Medulla oblongata (tissue), 1 donor: ENCODE measurements at regions not wholly inside any gene's neighbourhood (a gene's known extent, or its start where the extent isn't known, plus 50 kb on each side); places are given as distances from the start of the nearest gene placed in this dataset.

Experiments
- DNase-seq: peaks from one replicate; pipeline ENCODE4 v3.0.0-alpha.2; 2015; ENCODE audit errors: extremely low spot score

DNA sequence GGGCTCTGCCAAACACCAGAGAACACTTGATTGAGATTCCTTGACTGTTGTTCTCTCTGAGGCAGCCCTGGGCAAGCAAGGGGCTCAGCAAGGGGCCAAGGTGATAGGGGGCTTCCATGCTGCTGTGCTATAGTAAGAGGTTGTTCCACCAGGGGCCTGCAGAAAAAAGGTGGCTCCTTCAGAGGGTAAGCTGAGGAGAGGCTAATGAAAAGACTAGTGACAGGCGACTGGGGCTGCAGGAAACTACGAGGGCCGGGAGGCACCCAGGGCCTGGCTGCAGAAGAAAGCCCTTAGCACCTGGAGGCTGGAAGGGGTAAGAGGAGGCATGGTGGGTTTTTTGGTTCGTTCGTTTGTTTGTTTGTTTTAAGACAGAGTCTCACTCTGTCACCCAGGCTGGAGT lies 88.0 kb upstream of the CTNNA1 start:
- DNase-seq: no peak

DNA sequence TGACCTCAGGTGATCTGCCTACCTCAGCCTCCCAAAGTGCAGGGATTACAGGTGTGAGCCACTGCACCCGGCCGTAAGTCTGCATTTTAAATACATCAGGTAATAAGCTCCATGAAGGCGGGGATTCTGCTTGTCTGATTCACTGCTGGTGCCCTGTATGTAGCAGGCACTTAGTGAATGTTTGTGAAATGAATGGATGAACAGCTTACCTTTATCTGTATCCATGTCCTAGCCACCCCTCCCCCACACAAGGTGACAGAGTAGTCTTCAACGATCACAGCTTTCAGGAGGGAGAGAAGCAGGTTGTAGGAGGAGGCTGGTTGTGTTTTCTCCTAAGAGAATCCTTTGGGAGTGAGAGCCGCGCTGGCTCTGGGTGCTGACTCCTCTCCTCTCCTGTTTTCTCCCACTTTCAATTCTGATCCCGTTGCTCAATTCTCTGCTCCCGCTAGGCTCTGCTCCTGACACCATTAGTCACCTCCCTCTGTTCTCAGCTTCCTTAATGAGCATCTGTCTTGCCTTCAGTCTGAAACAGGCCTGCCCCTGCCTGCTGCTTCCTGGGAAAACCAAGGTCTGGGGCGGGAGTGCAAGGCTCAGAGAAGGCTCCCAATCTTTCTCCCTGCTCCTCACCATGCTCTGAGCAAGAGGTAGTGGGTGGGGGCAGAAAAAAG lies 88.8 kb upstream of the CTNNA1 start:
- DNase-seq: no peak

DNA sequence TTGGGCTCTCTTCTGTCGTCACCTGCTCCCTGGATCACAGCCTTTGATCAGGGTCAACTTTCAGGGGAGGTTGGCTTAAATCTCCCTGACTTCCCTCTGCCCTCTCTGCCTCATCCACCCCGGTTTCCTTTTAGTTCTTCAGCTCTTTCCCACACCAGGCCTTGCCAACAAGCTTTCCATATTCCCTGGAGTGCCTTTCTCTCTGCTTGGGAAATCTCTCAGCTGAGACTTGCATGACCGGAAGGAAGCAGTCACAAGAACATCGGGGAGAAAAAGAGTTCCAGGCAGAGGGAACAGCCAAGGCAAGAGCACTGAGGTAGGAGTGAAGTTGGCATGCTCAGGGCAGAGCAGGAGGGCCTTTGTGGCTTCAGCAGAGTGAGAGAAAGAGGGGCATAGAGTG lies 88.4 kb upstream of the HSPA9 start:
- no peak for DNase-seq

DNA sequence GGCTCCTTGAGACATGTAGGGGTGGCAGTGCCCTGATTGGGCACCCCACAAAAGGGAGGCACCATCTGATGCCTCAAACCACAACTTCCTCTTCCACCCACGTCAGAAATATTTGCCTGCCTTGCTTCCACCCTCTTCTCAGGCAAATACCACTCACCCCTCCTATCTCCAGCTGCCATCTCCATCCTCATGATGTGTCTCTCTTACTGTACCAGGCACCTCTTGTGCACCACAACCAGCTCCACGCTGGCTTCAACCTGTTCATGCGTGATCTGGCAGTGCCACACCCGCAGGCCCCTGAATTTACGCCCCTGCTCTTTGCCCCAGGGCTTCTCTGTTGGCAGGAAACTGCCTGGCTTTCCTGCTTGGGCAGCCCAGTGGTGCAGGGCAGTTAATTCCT lies 87.8 kb upstream of the HSPA9 start:
- no peak for DNase-seq

DNA sequence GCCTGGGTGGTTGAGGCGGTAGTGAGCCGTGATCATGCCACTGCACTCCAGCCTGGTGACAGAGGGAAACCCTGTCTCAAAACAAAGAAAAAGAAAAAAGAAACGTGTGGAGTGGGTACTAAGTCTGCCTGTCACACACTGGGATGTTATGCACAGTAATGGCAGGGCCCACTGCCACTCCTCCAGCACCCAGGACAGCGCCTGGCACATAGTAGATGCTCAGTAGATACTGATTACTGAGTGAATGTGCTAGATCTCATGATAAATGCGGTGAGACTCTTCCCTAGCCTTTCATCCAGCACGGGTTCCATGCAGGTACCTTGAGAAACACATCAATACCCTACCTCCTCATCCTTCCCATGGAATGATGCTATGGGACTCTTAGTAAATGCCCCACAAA lies 87.4 kb upstream of the HSPA9 start:
- no peak for DNase-seq

DNA sequence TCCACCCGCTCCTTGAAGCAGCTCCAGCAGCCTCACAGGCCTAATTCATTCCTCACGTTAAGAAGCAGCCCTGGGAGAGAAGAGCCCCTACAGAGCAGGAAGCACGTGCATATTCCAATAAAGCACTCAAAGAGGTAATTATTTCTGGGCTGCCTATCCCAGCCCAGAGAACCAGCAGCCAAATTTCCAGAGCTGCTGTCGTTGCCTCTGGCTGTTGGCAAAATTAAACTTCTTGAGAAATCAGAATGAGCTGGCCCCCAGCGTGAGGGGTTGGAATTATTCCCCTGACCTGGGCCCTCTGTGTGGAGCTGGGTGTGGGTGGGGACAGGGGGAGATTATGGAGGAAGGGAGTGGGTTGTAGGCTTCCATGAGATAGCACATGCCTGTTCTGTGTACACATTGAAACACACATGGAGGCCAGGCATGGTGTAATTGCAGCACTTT lies 86.8 kb upstream of the HSPA9 start:
- DNase-seq: no peak

DNA sequence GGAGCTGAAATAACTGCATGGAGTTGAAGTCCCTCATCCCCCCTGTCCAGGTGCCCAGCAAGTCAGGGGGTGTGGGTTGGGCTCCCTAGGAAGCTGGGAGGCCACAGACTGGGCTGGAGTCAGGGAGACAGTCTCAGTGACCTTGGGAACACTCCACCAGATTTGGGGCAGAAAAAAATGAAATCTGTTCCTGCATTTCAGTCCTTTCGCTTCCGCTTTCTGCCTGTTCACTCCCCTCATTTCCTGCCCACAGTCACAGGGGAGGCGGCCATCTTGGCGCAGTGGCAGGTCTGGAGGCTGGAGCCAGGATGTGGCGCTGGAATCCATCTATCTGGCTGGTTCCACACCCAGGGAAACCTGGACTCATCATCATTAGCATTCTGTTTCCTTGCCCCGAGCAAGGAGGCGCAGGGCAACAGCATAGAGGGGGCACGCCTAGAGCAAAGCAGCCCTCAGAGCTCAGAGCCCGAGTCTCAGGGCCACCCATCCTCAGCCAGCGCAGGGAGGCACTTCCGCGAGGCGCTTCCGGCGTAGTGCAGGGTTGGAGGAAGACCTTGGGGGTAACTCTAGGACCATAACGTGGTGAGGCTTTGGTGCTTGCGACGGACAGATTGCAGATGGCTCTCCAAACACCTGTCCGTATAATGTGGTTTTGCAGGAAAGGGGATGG lies 86.2 kb upstream of the HSPA9 start:
- DNase-seq: no peak

DNA sequence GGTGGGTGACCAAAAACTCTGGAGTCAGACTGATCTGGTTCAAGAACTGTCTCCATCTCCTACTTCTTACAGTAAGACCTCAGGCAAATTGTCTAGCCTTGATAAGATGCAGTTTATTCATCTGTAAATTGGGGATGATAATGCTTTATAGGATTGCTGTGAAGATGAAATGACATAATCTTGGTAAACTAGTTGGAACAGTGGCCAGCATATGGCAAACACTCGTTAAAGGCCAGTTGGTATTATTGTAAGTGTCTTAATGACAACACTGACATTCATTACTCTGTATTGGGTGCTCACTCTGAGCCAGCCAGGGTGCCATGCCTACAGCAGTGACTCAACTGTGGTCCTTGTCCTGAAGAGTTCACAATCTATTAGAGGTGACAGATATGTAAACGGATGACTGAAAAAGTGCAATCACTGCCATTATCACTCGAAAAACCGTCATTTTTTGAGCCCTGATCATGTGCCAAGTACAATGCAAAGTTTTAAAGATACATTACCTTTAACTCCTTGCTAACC lies 84.9 kb upstream of the HSPA9 start:
- DNase-seq: no peak

DNA sequence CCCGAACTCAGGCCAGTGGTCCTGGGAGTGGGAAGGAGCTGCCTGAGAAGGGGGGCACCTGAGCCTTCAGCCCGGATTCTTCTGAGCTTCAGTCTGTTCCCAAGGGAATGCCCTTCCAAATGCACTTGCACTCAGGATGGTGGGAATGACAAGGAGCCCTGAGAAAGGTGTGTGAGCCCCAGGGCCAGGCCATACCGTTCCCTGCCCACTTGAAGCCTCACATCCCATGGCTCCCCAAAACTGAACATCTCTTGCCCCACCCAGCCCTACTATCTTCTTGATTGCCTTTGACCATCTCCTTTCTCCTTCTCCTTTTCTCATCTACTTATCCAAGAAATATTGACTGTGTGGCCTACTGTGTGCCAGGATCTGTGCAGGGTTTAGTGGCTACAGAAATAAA lies 84.4 kb upstream of the HSPA9 start:
- no peak for DNase-seq

DNA sequence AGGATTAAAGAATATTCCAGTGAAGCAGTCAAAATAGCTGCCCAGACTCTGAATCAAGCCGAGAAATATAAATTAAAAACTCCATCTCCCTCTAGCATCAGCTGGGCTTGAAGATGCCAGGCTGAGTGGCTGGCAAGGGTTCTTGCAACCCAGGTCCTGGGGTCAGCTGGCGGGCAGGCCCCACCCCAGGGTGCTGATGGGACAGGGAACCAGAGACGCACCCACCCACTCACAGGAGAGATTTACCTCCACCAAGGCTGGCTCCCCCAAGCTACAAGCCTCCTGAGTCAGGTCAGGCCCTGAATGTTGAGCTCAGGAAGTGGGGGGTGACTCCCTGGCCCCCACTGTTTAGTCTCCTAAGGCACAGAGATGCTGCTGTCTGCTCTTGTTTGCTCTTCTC lies 83.9 kb upstream of the HSPA9 start:
- no peak for DNase-seq

DNA sequence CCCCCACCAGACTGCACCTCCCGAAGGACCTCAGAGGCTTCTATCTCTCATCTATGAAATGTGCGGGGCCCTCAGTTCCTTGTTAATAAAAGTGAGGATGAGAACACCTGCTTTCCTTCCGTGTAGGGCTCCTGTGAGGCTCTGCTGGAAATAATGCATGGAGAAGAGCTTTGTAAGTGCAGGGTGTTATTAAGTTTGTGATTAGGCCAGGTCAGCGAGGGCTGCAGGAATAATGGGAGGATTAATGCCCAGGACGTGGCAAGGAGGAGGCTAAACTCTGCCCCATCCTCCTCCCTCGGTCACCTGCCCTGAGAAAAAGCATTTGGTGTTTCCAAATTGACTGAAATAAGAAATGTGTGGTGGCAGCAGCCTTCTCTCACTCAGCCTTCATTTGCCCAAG lies 83.5 kb upstream of the HSPA9 start:
- DNase-seq: no peak

DNA sequence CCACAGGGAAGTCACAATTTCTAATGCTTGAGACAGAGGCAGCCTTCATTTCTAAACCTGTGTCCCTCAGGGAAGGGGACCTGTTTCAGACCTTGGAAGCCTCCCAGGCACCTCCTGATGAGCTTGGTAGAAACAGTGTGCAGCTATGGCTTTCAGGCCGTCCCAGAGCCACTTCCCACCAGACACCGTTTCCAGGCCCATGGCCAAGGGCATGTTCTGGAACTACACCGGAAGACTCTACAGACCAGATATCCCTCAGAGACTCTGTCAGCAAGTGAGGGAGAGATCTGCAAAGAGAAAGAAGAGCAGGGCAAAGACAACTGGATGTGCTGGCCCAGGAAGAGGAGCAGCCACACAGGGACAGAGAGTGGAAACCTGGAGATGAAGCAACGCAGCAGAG lies 82.2 kb upstream of the HSPA9 start:
- DNase-seq: no peak

DNA sequence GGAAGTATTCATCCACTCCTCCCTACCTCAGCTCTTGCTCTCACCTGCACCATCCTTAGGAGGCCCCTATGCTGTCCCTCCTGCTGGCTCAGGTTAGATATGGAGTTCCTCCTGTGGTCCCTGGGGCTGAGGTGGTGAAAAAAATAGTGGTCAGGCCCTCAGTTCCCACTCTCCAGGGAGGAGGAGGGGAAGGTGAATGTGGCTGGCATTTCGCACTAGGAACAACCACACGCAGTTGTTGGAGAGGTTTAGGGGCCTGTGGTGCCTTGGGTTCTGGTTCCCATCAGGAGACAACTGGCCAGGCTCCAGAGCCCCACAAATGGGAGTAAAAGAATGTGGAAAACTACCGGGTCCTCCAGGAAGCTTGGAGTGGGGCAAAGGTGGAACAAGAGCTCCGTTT lies 81.7 kb upstream of the HSPA9 start:
- DNase-seq: no peak

DNA sequence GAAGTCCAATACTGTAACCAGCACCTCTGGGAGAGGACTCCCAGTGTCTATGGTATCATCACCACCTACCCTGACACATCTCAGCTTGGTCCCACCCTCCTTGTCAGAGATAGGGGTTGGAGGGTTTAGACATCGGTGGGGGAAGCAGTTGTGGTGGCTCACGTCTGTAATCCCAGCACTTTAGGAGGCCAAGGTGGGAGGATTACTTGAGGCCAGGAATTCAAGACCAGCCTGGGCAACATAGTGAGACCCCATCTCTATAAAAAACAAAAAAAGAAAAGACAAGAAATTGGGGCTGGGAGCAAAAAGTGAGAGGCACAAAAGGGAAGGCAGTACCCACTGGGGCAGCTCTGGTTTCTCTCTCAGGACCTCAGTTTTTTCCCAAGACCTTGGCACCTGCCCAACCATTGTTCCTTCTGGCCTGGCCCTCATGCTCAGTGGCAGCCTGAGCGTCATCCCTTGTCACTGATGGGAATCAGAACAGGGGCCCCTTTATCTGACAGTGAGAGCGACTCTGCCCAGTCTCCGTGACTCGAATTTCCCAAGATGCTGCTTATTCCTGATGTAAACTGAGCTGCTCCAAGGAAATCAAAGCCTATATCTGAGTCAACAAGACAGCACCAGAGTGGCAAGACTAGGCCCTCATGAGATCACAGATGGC lies 80.5 kb upstream of the HSPA9 start:
- DNase-seq: peak; percentile 96

DNA sequence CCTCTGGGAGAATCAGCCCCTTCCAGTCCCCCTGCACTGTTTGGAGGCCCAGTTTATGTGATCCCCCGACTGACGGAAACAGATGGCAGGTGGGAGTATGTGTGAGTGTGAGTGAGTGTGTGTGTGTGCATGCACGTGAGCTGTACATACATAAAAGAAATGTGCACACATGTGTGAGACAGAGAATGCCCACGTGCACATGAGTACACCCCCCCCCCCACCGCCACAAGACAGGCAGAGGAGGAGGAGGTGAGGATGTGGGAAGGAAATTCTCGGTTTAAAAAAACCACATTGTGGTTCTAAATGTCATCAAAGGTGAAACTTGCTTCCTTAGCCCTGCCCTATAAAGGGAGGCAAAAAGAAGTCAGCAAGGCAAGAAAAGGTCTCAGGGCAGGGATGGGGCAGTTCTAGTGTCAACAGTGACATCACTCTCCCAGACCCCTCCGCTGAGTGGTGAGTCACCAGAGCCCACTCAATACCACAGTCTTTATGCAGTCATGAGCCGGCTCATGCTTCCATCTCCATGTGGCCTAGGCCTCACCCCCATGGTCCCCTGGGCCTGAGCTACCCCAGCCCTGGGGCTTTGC lies 79.2 kb upstream of the HSPA9 start:
- no peak for DNase-seq

DNA sequence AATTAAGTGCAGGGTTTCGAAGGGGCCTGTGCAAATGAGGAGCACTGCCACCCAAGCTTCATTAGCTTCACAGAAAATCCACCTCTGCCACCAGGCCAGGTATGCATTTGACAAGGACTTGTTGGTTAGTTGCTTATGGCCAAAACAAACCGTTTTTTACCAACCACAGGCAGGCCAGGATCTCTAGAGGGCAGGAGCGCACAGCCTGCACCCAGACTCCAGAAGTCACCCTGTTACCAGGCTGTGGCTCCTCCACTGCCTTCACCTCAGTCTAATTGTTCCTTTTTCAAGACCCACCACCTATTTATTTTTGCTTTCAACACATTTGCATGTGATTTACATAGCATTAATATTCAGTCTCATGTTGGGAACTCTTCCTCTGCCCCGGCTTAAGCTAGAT lies 78.3 kb upstream of the HSPA9 start:
- peak; percentile 66 for DNase-seq

DNA sequence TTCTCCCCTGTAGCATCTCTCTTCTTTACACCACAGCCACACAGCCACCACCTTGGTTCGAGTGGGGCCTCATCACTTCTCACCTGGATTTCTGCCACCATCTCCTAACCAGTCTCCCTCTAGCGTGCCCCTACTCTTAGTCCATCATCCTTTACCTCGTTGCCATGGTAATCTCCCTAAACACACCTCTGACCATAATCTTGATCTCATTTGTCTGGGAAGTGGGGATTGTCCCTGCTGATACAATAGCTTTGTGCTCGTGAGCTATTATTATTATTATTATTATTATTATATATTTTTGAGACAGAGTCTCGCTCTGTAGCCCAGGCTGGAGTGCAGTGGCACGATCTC lies 76.5 kb upstream of the HSPA9 start:
- DNase-seq: no peak

DNA sequence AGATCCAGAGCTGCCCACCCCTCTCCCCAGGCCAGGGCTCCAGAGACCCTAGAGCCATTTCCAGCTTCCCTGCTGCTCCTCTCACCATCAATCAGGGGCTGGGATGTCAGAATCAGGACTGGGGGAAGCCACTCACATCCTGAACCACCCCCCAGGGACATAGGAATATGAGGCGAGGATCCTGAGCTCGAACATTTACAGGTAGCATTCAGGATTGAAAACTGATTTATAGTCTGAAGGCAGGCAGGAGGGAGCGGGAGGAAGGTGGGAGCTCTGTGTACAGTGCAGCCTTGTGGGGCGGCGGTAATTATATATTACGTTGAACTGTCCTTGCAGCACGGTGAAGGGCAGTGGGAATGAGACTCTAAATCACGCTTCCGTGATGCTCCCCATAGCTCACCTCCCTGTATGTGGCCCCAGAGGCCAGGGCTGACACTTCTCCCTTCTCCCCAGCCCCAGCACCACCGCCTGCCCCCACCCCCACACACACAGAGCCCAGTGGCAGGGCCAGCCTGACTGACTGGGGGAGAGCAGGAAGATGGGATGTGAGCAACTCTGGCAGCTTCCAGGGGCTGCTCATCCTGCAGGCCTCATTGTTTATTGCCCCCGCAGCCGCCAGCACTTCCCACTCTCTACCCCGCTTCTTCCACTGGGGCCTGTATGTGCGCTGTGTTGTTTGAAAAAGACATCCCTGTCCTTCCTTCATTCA lies 76.0 kb upstream of the HSPA9 start:
- no peak for DNase-seq

DNA sequence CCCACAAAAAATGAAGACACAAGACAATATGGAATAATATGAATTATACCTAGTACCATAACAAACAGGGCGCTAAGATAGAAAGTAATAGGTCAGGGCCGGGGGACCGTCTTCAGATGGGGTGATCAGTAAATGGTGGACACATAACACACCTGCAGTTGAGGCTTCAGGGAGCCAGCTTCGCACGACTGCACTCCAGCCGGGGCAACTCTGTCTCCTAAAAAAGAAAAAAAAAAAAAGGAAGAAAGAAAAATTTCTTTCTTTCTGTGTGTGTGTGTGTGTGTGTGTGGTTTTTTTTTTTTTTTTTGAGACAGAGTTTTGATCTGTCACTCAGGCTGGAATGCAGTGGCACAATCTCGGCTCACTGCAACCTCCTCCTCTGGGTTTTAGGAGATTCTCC lies 75.0 kb upstream of the HSPA9 start:
- DNase-seq: no peak

DNA sequence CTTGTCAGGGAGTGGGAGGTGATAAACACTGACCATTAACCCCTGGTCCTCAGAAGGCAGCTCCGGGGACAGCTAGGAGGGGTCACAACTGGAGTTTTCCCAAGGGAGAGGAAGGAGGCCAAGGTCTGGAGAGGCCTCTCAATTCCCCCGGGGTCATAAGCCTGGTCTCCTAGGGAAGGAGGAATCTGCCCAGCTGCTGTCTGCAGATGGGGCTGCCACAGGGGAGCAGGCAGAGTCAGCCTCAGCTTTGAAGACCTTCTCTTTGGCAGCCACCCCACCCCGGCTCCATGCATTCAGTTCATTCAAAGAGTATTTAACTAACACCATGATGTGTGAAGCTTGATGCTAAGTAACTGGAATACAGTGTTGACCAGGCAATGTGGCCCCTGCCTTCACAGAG lies 74.6 kb upstream of the HSPA9 start:
- no peak for DNase-seq

DNA sequence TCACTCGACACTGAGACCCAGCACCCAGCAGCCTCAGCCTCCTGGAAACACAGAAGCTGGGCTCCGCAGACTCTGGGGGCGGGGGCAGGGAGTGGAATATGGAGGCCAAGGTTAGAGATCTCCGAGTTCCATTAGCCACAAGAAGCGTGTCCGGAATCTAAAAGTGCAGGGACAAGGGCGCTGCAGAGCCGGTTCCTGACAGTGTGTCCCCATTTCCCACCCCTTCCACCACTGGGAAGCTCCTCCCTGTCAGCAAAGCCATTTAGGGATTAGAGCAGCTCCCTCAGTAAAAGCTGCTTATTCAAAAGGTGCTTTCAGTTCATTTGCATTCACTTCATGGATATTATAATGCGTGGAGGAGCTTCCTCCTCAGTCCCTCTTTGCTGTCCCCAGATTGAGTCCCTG lies 74.1 kb upstream of the HSPA9 start:
- no peak for DNase-seq

DNA sequence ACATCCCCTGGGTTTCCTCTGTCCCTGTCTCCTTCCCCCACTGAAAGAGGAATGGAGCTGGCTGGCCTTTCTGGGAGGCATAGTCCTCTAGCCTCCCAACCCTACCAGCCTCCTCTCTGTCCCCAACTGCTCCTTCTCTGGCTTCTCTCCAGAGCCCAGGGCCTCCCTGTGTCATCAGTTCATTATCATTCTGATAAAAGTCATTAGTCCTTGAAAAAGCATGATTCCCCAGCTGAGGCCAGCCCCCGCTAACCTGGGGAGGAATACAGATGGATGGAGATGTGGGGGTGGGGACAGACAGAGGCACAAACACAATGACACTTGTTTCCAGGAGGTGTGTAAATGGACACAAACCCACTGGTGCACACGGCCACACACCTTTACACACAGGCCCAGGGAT lies 73.6 kb upstream of the HSPA9 start:
- no peak for DNase-seq
